WTC11 (cell line): ENCODE measurements at regions not wholly inside any gene's neighbourhood (a gene's known extent, or its start where the extent isn't known, plus 50 kb on each side); places are given as distances from the start of the nearest gene placed in this dataset.

Experiments used
- AFF4 ChIP-seq: sonication (generic); formaldehyde crosslinking; IDR thresholded peaks from 2 replicates; pipeline ENCODE4 v1.8.1; 2023; ENCODE audit warnings: mild to moderate bottlenecking, missing genetic modification reagents, borderline replicate concordance
- CTCF ChIP-seq: fragments of 200-600 bp; IDR thresholded peaks from 2 replicates; pipeline ENCODE4 v1.8.0; 2022; ENCODE audit warnings: antibody characterized with exemption
- MAX ChIP-seq: sonication (generic); formaldehyde crosslinking; IDR thresholded peaks from 2 replicates; pipeline ENCODE4 v1.8.0; 2022; ENCODE audit warnings: mild to moderate bottlenecking, missing genetic modification reagents
- NFE2L1 ChIP-seq: sonication (generic); formaldehyde crosslinking; IDR thresholded peaks from 2 replicates; pipeline ENCODE4 v1.8.1; 2023; ENCODE audit warnings: missing genetic modification reagents

GRCh38 chr10:21263263-21263803, 262.1 kb downstream of the SKIDA1 start:
- TF ChIP-seq MAX (no peak), CTCF (no peak), NFE2L1 (no peak), AFF4 (CRISPR knock-in tag) (no peak)
